HT1080 (cell line): ENCODE measurements at regions not wholly inside any gene's neighbourhood (a gene's known extent, or its start where the extent isn't known, plus 50 kb on each side); places are given as distances from the start of the nearest gene placed in this dataset.

Experiments used
- DNase-seq: peaks from one replicate; pipeline ENCODE4 v3.0.0-alpha.2; 2015; ENCODE audit warnings: low read depth

DNA sequence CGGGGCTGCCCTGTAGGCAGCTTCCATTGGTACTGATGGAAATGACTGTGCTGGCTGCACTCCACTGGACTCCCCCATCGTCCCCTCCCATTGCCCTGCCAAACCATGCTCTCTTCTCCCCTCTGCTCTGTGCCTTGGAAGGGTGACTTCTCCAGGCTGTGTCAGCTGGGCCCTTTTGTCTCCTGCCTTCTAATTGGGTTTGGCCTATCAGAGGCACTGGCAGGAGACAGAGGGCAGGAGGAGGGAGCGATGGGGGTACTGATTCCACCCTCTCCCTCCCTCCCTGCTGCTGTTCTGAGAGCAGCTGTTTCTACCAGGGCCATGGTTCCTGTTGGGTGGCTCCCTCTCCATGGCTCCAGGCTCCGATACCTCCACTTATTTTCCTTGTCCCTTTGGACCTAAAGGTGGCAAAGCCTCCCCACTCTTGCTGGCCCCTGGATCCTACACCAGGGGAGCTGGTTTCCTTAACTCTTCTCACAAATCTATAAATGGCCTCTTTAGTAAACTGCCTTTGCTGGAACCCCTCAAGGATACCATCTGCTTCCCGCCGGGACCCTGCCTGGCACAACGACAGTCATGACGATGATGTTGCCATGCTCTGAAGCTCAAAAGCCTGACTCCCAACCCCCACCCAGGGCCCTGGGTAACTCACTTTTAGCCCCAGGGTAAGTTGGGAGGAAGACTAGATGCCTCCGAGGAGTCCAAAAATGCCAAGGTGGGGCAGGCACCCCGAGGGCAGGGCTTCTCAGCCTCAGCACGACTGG, 123.8 kb upstream of the RPL38 start:
- no peak for DNase-seq

DNA sequence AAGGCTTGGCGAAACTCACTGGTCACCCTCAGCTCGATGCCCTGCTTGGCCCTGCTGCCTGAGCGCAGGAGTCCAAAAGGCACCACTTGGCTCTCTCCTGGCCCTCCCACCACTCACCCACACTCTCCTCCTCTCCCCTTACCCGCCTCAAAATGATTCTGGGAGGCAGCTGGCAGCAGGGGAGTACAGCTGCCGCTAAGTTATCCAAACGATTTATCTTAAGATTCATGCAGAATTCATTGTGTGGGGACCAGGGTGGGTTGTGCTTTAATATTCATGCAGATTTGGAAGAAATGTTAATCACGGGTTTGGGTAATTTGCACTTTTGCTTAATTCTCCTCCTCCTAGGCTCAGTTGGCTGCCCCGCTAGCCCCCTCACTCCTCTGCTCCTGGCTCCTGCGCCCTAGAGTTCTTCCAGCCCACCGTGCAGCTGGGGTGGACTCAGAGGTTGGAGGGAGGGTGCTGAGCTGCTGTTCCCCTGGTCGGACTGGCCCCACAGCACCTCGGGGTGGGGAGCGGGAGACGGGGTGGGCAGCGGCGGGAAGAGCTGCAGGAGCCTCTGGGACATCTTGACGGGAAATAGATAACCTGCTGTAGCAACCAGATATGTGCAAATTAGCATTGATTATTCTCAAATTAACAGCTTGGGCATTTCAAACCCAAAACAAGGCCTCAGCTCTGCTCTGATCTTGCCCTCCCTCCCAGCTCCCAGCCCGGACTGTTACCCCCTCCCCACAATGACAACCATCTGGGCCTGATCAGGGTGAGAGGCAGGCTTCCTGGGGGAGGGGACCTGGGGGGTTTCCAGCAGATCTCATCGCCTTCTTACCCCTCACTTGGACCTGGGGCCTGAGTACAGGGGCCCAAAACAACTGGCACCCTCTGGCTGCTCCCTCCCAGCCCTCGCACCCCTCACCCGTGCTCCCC, 122.6 kb upstream of the RPL38 start:
- no peak for DNase-seq

DNA sequence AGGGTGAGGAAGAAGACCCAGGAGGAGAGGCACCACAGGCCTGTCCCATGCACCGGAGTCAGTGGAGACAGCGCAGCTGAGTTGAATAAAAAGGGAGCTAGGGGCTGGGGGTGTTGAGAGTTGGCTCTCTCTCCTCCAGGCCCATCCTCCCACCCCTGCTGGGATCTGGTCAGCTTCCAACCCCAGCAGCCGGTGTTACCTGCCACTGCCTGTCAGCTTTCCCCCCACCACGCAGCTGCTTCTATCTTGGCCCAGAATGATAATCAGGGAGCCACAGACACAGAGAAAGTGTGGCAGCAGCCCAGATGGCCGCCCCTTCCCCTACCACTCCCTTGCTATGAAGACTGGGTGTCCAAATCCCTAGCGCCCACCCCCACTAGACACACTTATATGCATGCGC, 120.6 kb upstream of the RPL38 start:
- no peak for DNase-seq

DNA sequence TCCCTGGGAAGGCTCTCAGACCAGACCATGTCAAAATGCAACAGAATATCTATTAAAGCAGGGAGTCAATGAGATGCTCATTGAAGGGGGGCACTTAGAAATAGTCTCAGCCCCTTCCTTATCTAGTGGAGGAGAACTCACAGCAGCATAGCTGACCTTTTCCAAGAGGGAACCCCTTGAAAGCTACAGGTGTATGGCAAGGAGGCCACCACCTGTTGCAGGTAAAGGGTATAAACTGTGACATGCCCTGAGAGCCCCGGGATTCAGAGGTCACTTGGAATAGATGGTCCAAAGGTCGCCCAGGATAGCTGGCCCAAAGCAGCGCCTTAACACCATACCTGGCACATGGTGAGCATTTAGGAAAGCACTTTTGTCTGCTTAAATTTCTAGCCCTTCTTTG, 120.2 kb upstream of the RPL38 start:
- no peak for DNase-seq

DNA sequence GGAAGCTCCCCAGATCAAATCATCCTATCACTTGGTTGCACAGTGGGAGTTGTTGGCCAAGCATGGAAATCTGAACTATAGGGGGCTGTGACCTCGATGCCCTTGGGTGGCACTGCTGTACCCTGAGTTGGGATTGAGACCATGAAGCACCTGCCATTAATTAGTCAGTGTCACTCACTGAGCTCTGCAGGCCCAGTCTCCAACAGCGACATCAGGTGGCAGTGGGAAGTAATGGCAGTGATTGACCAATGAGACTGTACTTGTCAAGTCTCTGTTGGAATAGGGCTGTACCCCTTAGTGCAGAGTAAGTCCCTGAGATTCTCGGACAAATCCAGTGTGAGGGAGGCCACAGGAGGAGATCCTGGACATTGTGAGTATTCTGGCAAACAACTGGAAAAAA, 118.0 kb upstream of the RPL38 start:
- DNase-seq, result no peak

DNA sequence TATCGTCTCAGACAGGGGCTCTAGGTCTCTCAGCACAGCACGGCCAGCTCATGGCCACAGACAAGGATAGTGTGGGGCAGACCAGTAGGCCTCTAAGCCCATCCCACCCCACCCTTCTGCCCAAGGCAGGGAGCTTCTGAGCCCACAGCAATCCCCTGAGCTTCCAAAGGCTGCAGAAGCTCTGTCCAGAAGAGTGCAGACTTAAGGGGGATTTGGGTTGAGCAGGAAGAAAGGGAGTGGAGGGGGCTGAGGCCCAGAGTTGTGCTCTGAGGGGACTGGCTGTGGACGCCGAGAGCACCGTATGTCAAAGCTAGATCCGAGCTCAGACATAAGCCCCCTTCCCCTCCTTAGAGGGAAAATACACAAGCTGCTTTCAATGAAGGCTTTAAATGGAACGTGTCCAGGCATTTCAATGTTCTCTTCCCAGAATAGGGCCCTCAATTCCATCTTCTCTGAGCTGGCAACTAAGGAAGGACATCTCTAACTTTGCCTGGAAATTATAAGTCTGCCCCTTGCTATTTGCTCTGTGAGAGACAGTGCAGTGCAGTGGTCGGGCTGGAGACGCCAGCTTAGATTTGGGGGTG, 116.4 kb upstream of the RPL38 start:
- DNase-seq, result no peak

DNA sequence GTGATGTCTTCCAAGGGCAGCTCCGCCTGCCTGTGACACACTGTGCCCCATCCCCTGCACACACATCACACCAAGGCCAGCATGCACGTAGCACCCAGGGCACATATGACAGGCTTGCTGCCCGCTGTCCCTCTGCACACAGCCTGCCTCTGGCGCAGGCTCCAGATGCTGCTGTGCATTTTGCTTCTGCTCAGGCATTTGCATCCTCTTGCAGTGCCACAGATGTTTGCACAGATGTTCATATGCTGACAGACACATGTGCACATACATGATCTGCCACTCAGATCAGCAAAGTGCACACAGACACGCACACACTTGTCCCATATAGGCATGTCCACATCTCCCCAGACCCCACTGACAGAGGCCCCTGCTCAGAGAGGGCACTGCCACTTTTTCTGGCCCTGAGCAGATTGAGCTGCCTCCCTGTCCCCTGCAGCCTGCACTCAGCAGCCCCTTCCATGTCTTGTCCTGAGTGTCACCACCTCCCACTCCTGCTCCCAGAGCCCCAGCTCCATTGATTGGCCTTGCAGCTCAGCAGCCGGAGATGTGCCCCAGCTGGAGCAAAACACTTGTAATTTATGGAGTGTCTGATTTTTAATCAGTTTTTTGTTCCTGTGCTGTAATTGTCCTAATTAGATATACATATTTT, 115.1 kb upstream of the RPL38 start:
- no peak for DNase-seq

DNA sequence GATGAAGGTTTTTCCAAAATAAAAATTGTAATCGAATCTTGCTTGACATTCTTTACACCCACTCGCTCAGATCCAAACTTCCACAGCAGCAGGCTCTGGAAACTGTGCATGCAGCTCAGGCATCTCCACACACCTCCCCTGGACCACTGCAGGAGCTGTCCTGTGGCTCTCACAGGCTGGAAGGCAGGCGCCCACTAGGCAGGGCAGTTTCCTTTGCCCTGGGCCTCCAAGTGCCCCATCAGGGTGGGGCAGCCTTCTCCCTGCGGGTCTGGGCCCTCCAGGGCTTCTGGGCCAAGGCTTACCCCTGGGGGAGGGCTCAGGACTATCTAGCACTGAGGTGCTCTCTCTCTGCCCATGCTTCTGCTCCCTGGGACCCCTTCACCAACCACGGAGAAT, 114.5 kb upstream of the RPL38 start:
- no peak for DNase-seq

DNA sequence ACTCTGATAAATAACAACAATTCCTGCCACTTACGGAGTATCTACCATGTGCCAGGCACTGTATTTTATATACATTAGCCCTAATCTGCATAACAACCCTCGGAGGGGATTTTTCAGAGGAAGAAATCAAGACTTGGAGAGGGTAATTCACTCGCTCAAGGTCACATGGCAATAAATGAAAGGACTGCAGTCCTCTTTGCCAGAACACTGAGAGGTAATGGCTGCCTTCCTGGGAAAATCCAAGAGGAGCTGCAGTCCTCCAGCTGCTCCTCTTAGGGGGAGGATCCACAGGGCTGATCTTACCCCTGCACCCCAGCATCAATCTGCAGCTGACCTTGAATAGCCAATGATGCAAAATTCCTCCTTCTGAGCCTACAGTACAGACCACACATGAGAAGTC, 114.1 kb upstream of the RPL38 start:
- no peak for DNase-seq

DNA sequence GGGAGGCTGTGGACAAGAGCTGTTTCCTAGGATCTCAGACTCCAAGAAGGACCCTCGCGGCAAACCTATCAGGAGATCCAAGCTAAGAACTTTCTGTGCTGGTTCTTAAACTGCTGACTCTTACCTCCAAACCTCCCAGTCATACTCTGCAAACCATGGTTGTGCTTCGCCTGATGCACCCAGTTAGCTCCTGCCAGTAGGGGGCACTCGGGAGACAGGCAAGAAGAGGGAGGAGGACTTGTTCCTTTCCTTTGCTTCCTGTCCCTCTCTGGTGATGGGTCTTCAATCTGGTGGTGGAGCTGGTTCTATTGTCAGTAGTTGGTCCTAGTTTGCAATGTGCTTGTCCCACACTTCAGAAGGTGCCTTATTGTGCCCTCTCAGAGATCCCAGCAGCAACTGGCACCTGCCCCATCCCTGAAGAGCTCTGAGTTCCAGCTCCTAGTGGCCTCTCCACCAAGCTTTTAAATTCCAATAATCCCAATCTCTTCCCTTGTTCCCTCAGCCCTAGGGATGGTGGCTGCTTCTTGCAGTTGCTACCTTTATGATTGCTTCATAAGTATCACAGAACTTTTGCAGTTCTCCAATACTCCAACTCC, 113.5 kb upstream of the RPL38 start:
- DNase-seq, result peak; percentile 54

DNA sequence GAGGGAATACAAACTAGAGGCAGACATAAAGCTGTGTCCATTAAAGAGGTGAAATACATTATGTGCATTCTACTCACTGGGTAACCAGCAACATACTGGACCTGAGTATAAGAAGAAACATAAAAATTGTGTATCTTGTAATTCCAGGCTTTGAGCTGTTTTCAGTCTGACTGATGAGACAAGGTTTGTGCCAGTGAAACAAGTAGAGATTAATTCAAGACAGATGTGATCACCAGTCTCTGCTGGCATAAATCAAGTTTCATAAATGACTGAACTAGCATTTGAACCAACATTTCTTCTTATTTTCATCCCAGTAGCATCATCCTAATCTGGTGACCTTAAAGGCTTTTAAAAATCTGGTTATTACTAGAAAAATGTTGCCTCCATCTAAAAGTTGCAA, 108.8 kb upstream of the RPL38 start:
- no peak for DNase-seq

DNA sequence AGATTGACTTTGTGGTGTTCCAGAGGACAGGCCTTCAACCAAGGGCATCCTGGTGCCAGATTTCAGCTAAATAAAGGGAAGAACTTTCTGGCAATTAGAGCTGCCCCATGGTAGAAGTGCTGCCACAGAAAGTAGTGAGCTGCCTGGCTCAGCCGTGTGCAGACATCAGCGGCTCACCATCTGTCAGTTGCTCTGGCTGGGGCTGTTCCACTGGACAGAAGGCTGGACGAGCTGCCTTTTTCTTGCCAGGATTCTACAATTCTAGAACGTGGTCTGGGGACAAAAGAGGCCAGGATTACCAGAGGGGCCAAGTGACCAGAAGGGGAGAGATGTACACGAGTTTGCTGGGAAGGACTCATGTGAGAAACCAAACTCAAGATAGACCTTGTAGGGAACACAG, 107.0 kb upstream of the RPL38 start:
- DNase-seq, result no peak

DNA sequence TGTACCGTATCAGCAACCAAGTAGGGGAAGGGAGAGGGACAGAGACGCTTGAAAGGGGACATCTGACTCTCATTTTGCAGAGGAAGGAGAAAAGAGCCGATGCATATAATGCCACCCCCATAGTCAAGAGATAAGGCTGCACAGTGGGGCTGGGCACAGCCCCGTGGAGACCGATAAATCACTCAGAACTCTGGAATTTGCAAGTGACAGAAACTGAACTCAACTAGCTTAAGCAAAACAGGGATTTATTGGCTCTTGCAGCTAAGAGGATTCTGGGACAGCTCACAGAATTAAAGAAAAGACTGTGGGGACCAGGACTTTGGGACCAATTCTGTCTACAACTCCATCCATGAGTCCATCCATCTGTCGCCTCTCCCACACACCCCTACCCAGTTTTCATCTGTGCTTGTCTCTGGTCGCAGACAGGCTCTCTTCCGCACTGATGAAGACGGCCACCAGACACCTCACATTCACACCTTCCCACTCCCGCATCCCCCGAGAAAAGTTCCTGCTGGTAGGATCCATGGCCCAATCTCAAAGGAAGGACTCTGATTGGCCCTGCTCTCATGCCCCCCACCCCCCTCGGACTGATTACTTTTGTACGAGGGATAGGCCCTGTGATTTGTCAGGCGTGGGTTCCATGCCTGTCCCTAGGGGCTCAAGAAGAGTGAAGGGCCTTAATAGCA, 105.9 kb upstream of the RPL38 start:
- DNase-seq, result no peak

DNA sequence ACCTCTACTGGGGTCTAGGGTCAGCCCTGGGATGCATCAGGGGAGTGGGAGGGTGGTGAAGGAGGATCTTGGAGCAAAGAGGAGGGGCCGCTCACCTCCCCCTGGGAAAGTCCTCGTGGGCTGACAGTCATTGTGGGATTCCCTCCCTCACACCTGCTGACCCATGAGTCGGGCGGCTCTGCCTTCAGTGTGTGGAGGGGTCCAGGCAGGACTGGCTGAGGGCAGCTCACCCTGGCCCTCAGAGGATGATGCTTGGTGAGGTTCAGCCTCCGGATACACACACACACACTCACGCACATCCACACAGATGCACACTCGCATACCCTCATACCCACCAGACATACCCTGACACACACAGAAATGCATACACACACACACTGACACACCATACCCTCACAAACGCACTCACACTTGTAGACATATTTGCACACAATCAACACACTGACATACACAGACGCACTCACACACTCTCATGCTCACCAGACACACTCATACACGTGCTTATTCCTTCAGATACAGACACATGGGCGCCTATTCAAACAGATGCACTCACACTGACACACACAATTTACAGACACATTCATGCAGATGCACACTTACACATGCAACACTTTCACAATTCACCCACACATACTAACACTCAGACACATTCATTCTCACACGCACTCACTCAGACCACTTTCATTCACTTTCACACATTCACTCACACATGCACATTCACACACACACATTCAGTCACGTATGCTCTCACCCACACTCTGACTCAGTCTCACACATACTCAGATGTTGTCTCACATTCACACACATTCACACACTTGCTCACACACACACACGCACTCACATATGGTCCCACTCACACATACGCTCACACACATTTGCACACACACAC, 105.1 kb upstream of the RPL38 start:
- DNase-seq, result no peak

DNA sequence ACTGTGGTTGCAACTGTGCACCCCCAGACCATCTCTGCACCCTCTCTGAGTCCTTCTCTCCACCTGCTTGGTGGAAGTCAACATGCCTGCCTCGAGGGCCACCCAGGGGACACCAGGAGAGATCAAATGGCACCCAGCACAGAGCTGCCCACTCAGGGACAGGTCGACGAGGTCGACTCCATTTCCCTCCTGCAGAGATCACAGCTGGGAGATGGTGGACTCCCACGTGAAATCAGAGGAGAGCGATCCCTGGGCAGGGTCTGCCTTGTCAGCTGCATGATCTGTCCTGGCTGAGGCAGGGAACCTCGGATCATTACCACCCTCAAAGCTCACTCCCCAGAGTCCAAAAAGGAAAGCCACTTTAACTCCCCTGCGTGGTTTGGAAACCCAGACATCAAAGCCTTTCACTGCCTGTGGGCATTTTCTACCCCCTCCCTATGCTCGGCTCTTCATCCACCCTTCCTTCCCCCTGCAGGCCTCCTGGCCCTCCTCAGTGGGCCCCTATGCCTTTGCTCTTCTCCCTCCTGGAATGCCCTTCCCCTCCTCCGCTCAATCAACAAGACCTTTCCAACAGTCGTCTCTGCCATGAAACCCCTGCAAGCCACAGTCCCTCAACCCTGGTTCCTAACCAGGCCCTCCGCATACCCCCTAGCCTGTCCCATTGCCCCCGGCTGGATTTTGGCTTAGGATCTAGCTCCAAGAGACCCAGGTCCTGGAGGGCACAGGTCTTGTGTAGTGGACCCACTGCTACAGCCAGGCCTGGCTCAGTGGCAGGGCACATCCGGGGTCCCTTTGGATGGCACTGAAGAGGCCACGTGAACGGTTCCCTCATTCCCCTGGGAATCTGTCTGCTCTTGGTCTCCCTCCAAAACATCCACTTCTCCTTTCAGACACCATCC, 103.8 kb upstream of the RPL38 start:
- no peak for DNase-seq

DNA sequence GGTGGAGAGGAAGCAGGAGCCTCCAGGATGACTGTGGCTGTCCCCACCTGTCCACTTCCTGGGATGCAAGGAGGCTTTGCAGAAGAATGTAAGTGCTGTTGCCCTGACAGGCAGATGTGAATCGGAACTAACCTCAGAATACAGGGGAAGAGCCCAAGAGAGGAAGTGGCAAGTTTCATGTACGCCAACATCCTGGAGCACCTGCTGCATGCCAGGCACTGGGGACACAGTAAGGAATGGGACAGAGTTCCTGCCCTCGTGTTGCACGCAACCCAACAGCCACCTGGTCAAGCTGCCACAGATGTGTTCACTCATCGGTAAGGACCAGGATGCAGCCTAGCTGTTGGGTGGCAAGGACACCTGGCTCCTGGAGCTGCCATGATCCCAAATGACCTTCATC, 98.6 kb upstream of the RPL38 start:
- DNase-seq, result no peak

DNA sequence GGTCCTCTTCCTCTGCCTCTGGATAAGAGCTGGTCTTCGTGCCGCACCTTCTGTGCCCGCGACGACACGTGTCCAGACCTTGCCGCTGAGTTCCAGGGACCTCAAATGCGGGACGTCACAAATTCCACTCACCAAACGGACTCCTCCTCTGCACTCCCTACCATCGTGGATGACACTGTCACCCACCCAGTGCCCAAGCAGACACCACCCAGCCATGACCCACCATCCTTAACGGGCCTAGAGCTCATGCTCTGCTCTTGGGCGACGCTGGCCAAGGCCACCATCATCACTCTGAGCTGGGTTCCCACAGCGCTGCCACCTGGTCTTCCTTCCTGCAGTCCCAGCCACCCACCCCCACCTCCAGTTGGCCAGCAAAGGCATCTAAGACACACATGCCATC, 96.4 kb upstream of the RPL38 start:
- DNase-seq, result no peak

DNA sequence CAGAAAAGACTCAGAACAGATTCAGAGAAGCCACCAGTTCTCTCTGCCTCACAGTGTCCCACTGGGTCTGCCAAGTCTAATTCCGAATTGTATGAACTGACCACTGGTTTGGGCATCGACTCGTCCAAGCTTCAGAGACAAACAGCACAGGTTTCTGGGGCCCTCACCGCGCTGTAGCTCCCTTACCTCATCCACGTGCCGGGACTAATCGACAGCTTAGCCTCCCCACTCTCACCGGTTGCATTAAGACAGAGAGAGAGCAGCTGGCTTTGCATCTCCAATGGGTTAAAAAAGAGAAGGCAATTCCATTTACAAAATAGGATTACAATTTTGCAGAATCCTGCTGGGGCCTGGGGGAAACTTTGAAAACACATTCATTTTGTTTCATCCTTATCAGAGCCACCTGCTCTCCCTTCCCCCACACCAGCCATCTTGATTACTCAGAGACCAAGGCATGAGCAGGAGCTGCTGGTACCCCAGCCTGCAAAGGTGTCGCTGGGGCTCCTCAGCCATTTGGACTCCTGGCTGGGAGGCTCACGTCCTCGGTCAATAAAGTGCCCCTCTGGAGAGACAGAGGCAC, 95.3 kb upstream of the RPL38 start:
- DNase-seq, result no peak
